NT2/D1 (cell line): ENCODE measurements at regions not wholly inside any gene's neighbourhood (a gene's known extent, or its start where the extent isn't known, plus 50 kb on each side); places are given as distances from the start of the nearest gene placed in this dataset.
"Not testable (repeated sequence)": the region's sequence is repeated elsewhere in the genome, so short reads cannot be mapped to it uniquely, and the experiment has no call there.

ENCODE experiments used
- YY1 ChIP-seq: IDR thresholded peaks from 2 replicates; pipeline ENCODE4 v1.6.1; 2011; ENCODE audit not compliant: insufficient read length, insufficient read depth
- ZNF274 ChIP-seq: IDR thresholded peaks from 2 replicates; pipeline ENCODE4 v1.6.1; 2011; ENCODE audit warnings: mild to moderate bottlenecking, low read depth, low read length

GRCh38 chr10:109729895-109730294, 193.4 kb downstream of the XPNPEP1 start:
- not testable (repeated sequence) for TF ChIP-seq YY1, ZNF274
